HCT116 (cell line): ENCODE measurements at regions not wholly inside any gene's neighbourhood (a gene's known extent, or its start where the extent isn't known, plus 50 kb on each side); places are given as distances from the start of the nearest gene placed in this dataset.

Experiments
- CEBPB ChIP-seq: IDR thresholded peaks from 2 replicates; pipeline ENCODE4 v1.6.1; 2012; ENCODE audit warnings: low read depth
- EZH2 ChIP-seq: fragments of 200-600 bp; sonication (generic); IDR thresholded peaks from 2 replicates; pipeline ENCODE4 v1.6.1; 2017; ENCODE audit warnings: antibody characterized with exemption, mixed run types
- EZH2phosphoT487 ChIP-seq: fragments of 200-600 bp; IDR thresholded peaks from 2 replicates; pipeline ENCODE4 v1.6.1; 2018; ENCODE audit warnings: antibody characterized with exemption, borderline replicate concordance
- JUND ChIP-seq: IDR thresholded peaks from 2 replicates; pipeline ENCODE4 v1.6.1; 2012
- YY1 ChIP-seq: IDR thresholded peaks from 2 replicates; pipeline ENCODE4 v1.6.1; 2011; ENCODE audit warnings: low read length, low read depth, moderate library complexity, mild to moderate bottlenecking; ENCODE audit not compliant: insufficient replicate concordance; ENCODE audit errors: extremely low read depth
- TF ChIP-seq, protein P1 (sequence below), 3 experiments: fragments of 200-600 bp in 1 of 3; sonication (generic) in 1 of 3; IDR thresholded peaks in 2 of 3; conservative IDR thresholded peaks in 1 of 3; 2 replicates each; pipeline ENCODE4 v1.5.1; 2012 to 2017; ENCODE audit warnings: low read depth in 2 of 3, low read length in 2 of 3, antibody characterized with exemption in 1 of 3, borderline replicate concordance in 1 of 3, control low read depth in 1 of 3, mild to moderate bottlenecking in 1 of 3, mixed read lengths in 1 of 3, mixed run types in 1 of 3, moderate library complexity in 1 of 3; ENCODE audit not compliant: insufficient read depth in 1 of 3
- TF ChIP-seq, protein P2 (sequence below): IDR thresholded peaks from 2 replicates; pipeline ENCODE4 v1.6.1; 2012; ENCODE audit warnings: low read depth
- TF ChIP-seq, protein P3 (sequence below): IDR thresholded peaks from 2 replicates; pipeline ENCODE4 v1.6.1; 2012

DNA sequence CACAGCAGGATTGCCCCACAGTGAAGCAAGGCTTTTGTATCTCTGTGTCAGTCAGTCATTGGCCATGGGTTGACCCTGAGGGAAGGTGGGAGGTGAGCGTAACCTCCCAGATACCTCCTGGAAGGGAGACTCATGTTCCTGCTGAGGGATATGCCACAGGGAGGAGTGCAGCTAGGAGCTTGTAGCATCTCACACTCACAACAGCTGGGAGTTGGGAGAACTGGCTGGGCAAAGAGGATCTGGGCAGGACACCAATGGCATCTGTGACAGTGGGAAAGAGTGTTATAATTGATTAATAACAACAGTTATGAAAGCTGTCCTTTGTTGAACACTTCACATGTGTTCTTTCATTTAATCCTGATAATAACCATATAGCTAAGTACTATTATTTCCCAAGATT is 171.0 kb downstream of the TLE3 start:
- TF ChIP-seq, protein P1, sequence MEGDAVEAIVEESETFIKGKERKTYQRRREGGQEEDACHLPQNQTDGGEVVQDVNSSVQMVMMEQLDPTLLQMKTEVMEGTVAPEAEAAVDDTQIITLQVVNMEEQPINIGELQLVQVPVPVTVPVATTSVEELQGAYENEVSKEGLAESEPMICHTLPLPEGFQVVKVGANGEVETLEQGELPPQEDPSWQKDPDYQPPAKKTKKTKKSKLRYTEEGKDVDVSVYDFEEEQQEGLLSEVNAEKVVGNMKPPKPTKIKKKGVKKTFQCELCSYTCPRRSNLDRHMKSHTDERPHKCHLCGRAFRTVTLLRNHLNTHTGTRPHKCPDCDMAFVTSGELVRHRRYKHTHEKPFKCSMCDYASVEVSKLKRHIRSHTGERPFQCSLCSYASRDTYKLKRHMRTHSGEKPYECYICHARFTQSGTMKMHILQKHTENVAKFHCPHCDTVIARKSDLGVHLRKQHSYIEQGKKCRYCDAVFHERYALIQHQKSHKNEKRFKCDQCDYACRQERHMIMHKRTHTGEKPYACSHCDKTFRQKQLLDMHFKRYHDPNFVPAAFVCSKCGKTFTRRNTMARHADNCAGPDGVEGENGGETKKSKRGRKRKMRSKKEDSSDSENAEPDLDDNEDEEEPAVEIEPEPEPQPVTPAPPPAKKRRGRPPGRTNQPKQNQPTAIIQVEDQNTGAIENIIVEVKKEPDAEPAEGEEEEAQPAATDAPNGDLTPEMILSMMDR (IDR thresholded peaks at IDR 0.05 in 2 of 3, conservative IDR thresholded peaks at IDR 0.05 in 1 of 3; ENCODE audit: borderline replicate concordance in 1 of 3, insufficient read depth in 1 of 3, low read depth in 2 of 3, low read length in 2 of 3), result no peak
- no peak for TF ChIP-seq EZH2phosphoT487
- TF ChIP-seq, protein P2, sequence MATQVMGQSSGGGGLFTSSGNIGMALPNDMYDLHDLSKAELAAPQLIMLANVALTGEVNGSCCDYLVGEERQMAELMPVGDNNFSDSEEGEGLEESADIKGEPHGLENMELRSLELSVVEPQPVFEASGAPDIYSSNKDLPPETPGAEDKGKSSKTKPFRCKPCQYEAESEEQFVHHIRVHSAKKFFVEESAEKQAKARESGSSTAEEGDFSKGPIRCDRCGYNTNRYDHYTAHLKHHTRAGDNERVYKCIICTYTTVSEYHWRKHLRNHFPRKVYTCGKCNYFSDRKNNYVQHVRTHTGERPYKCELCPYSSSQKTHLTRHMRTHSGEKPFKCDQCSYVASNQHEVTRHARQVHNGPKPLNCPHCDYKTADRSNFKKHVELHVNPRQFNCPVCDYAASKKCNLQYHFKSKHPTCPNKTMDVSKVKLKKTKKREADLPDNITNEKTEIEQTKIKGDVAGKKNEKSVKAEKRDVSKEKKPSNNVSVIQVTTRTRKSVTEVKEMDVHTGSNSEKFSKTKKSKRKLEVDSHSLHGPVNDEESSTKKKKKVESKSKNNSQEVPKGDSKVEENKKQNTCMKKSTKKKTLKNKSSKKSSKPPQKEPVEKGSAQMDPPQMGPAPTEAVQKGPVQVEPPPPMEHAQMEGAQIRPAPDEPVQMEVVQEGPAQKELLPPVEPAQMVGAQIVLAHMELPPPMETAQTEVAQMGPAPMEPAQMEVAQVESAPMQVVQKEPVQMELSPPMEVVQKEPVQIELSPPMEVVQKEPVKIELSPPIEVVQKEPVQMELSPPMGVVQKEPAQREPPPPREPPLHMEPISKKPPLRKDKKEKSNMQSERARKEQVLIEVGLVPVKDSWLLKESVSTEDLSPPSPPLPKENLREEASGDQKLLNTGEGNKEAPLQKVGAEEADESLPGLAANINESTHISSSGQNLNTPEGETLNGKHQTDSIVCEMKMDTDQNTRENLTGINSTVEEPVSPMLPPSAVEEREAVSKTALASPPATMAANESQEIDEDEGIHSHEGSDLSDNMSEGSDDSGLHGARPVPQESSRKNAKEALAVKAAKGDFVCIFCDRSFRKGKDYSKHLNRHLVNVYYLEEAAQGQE, result no peak
- no peak for TF ChIP-seq EZH2
- TF ChIP-seq, protein P3, sequence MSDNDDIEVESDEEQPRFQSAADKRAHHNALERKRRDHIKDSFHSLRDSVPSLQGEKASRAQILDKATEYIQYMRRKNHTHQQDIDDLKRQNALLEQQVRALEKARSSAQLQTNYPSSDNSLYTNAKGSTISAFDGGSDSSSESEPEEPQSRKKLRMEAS, result no peak
- no peak for TF ChIP-seq YY1
- no peak for TF ChIP-seq JUND
- TF ChIP-seq CEBPB, result no peak
